GM19035 (cell line): ENCODE measurements at regions not wholly inside any gene's neighbourhood (a gene's known extent, or its start where the extent isn't known, plus 50 kb on each side); places are given as distances from the start of the nearest gene placed in this dataset.

Experiments
- ATAC-seq: cut with Tn5 transposase; IDR thresholded peaks from one replicate; pipeline ENCODE4 v1.9.1; 2021; ENCODE audit not compliant: unreplicated experiment

DNA sequence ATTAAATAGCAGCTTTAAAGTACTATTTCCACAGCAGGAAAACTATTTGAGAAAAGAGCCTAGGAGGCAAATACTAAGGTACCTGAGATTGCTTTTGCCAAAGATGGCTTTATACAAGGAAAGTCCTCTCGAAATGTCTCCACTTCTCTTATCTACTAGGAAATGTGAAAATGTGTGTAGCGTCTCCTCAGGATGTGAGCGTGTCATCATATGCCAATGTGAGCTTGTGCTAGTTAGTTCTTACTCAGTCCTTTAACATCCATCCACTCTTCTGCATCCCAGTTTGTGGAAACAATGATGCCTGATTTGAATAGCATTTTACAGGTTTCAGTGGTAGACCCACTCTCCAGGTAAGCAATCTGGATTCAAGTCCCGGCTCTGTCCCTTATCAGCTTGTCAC is 421.0 kb downstream of the DYNC2H1 start:
- no peak for ATAC-seq

DNA sequence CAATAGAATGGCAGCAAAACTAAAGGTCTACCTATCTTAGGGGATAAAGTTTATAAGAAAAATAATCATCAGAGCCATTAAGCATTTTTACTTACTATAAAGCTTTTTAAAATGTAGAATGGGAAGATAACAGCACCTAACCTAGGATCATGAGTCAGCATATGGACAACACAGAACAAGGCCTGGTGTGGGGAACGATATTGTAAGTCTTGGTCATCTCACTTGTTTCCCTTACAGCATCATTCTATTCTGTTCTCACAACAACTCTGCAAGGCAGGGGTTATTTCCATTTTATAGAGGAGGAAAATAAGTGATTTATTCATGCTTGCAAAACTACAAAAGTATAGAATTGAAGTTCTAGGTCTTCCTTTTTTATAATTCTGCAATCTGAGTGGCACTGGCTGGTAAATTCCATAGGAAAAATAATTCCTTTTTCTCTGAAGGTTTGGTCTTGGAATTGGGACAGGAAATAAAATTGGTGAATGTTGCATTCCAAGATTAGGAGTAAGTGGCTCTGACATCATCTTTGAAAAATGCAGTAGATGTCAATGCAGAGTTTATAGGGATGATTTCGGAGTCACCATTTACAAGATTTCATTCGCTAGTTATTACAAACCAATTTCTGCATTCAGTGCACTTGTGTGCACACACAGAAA is 423.0 kb downstream of the DYNC2H1 start:
- ATAC-seq = no peak

DNA sequence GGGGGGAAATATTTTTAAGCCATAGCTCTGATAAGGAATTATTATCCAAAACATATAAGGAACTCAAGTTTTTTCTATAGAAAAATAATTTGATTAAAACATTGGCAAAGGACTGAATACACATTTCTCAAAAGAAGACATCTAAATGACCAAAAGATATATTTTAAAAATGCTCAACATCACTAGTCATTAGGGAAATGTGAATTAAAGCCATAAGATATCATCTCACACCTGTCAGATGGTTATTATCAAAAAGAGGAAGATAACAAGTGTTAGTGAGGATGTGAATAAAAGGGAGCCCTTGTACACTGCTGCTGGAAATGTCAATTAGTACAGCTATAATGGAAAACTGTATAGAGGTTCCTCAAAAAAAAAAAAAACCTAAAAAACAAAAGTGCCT is 425.0 kb downstream of the DYNC2H1 start:
- ATAC-seq = no peak

GRCh38 chr11:103534959-103535358 is 425.7 kb downstream of the DYNC2H1 start:
- no peak for ATAC-seq

- no peak for ATAC-seq
These were observed 427.1 kb downstream of the DYNC2H1 start for GRCh38 chr11:103536335-103536722.

DNA sequence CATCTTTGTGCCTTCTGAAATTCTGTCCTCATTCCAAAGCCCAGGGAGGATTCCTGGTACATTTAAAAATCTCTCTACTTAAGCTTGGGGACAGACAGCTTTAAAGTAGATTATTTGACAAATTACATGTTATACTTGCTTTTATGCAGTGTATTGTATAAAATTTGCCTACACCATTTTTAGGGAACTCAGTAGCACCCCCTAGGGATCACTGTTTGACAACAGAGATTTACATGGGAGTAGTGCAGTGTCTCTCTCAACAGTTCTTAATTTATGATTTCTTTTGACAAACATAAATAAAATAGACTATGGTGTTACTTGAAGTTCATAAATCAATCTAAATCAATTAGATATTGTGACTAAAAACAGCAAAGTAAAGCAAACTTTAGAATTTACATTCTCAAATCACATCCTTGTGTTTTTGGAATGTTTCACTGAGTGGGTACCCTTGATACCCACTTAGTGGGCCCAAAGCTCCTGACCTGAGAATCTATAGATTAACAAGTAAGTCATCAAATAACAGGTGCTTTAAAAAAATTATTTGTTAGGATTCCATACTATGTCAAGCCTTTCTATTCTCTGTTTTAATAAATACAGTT is 428.8 kb downstream of the DYNC2H1 start:
- no peak for ATAC-seq

DNA sequence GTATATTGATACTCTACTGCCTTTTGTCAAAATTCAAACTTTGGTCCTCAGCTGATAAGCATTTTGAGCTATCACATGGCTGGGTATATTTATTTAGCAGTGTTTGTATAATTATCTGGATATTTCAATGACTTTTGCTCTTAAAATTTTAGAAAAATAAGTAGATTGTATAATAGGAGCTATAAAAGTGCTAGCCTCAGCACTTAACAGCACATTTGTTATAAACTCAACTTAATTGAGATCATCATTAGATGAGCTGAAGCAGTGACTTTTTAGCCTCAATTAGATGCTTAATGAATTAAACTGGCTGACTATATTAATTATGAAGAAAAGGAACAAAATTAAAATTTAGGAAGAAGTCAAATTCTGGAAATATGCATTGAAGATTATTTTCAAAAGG is 429.9 kb downstream of the DYNC2H1 start:
- ATAC-seq = no peak

DNA sequence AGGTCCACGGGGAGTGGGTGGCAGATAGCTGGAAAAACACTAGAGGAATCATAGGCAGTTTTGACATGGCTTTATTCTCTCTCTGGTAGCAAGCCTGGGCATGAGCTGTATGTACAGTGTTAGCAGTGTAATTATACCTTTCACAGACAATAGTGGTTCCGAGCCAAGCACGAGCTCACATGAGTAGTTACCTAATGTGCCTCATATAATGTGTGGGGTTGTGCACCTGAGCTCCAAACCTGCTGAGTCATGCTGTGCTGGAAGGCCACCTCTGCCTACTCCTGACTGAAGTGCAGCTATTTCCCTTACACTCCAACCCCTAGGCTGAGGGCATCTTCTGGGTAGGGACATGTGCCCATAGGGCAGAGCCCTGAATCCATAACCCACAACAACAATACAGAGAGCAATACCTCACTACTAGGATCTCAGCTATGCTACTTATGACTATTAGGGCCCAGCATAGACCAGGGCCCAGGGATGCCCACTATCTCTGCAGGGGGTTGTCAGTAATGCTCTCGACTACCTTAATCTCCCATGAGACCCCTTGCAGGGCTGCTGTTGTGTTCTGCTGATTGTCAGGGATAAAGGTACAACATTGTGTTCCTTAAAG is 432.1 kb downstream of the DYNC2H1 start:
- ATAC-seq = no peak

DNA sequence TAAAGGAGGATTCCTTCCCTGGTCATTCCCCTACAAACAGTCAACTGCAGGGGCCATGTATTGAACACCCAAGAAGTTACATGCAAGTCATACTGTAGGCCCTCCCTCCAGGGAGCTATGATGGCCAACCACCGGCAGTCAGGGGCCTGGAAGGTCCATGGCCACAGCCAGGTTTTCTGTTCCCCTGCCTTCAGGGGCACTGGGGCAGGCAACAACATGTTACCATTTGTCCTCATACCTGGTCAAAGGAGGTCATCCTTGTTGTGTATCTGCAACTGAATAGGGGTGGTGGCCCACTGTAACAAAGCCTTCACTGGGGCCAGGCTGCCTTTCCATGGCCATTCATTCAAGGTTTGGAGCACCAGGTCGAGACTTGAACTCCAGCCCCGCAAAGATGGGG is 433.6 kb downstream of the DYNC2H1 start:
- ATAC-seq = no peak

DNA sequence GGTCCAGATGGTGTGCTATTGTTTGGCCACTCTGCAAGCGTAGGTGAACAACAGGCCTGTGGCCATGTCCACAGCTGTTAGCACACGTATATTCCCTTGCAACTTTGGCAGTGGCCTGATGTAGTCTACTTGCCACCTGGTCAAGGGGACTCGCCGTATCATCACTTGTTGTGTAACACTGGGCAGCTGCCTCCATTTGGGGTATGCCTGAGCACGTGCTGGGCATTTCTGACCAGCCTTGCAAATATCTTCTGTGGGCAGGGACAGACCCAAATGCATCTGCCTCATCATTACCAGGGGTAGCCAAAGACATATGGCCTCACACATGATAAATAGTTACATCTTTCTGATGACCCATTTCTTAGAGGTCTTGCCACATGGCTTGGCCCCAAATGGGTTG is 434.2 kb downstream of the DYNC2H1 start:
- ATAC-seq = no peak

- no peak for ATAC-seq
These were observed 435.6 kb downstream of the DYNC2H1 start for GRCh38 chr11:103544874-103545273.

- no peak for ATAC-seq
These were observed 436.3 kb downstream of the DYNC2H1 start for GRCh38 chr11:103545551-103545950.

GRCh38 chr11:103546236-103546635 is 437.0 kb downstream of the DYNC2H1 start:
- no peak for ATAC-seq

DNA sequence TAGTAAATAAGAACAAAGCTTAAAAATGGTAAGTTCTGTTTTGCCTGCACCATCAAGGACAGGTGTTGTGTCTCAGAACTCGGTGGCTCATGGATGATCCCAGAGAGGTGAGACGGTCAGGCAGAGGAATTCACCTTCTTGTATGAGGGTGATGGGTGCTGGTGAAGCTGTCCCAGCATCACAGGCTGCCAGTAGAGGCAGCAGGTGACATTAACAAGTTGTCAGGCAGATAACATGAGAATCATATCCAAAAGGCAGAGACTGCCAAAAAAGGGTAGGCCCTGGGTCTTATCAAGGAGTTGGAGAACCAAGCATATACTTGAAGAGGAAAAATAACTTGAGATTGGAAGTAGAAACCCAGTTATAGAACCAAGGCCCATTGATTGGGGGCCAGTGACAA is 437.8 kb downstream of the DYNC2H1 start:
- no peak for ATAC-seq

DNA sequence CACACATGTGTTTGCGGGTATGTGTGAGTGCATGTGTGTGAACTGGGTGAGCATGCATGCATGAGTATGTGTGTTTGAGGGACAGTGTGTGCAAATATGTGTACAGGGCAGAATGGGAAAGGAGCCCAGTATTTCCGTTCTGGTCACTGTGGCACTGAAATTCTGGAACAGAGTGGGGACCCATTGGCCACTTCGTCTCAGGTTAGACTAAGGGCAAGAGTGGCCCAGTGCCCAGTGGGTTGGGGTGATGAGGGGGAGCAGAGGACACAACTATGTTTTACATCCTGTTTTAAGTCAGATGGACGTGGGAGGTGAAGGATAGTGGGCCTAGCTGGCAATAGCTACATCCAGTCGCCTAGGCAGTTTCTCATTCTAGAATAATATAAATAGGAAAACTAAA is 438.5 kb downstream of the DYNC2H1 start:
- no peak for ATAC-seq

GRCh38 chr11:103548838-103549237 is 439.6 kb downstream of the DYNC2H1 start:
- no peak for ATAC-seq

DNA sequence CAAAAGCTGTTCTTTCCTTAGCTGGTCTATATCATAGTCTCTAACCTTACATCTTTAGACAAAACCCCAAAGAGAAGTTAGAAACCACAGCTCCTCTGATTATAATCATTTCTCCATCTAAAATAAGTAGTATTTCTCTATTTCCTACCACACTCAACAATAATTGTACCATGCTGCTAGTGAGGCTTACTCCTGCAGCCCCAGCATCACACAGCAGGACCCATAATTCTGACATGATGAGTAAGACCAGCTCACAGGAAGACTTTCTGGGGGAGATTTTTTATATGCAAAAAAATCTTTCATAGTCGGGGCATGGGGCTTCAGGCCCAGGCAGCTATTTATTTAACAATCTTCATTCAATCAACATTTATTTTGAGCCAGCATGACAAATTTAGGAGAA is 441.6 kb downstream of the DYNC2H1 start:
- ATAC-seq = no peak

DNA sequence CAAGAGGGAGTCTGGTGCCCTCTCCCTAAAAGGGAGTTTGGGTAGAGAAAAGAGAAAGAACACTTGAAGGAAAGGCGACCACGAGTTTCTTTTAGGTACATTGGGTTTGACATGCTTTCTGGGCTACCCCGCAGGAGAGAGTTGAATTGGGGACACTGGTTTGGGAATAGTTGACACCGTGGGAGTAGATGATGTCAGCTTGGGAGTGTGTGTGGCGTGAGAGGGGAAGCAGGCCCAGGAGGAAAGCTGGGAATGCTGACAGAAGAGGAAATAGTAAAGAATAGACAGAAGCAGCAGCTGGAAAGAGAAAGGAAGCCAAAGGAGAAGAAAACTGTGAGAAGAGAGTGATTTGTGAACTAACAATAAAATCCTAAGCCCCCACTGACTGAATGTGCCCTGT is 442.9 kb downstream of the DYNC2H1 start:
- no peak for ATAC-seq

DNA sequence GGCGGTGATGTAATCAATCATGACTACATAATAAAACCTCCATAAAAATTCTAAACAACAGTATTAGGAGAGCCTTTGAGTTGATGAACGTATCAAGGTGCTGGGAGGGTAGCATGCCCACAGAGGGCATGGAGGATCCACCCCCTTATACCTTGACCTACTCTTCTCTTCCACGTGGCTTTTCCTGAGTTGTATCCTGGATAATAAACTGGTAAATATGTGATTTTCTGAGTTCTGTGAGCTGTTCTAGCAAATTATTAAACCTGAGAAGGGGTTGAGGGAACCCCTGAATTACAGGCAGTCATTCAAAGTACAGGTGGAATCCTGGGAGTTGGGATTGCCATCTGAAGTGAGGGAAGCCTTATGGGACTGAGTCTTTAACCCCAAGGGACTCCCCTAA is 446.9 kb downstream of the DYNC2H1 start:
- ATAC-seq = no peak

- no peak for ATAC-seq
These were observed 456.9 kb downstream of the DYNC2H1 start for GRCh38 chr11:103566116-103566515.

DNA sequence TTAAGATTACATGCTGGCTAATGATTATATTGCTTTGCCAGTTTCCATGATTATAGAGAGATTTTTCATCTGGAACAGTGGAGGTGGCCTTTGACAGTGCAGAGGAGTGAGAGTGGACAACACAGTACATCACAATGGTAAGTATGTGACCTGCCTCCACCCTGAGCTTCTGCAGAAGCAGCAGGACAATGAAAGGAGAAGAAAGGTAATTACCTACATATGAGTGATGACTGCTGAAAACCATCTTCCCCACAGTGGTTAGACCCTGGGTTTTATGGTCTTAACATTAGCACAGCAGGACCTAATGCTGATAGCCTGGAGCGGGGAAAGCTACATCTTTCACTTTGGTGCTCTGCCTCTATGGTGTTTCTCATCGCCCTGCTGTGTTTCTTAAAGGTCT is 454.7 kb upstream of the DDI1 start:
- no peak for ATAC-seq

GRCh38 chr11:103582351-103582909 is 454.0 kb upstream of the DDI1 start:
- no peak for ATAC-seq
